A549 (cell line): ENCODE measurements at regions not wholly inside any gene's neighbourhood (a gene's known extent, or its start where the extent isn't known, plus 50 kb on each side); places are given as distances from the start of the nearest gene placed in this dataset.

Experiments
- ATAC-seq, 2 experiments: fragments of 200-7000 bp in 1 of 2; fragments of >200 bp in 1 of 2; cut with Nextera tagmentation in 1 of 2; cut with Tn5 transposase in 1 of 2; 3 replicates each; pipeline versions ENCODE4 v1.8.0 to v1.9.1; 2018 to 2020; ENCODE audit warnings: mild to moderate bottlenecking in 1 of 2, moderate library complexity in 1 of 2
- CTCF ChIA-PET: fragments of 300-600 bp; sonication (Branson Sonifier 250); formaldehyde crosslinking; extraction: SDS; loops from one replicate; lab custom pipeline; 2021; ENCODE audit warnings: antibody characterized with exemption, inconsistent platforms; lab: Yijun Ruan, JAX
- POLR2A ChIA-PET: fragments of 350-600 bp; formaldehyde crosslinking; extraction: SDS; loops from one replicate; lab custom pipeline; 2021; ENCODE audit warnings: antibody characterized with exemption, inconsistent platforms; lab: Yijun Ruan, JAX
- DNase-seq, 2 experiments: peaks; one replicate each; pipeline versions ENCODE4 v3.0.0 to v3.0.0-alpha.2; 2011 to 2016; ENCODE audit warnings: low read depth in 1 of 2, low spot score in 1 of 2
- FAIRE-seq: peaks from 2 replicates; lab custom pipeline; 2011; peaks lifted over from hg19 to GRCh38; lab: Jason Lieb, UNC
- H3K27ac ChIP-seq, 2 experiments: fragments of >200 bp; sonication (Bioruptor Twin); formaldehyde crosslinking; 3 replicates each; pipeline ENCODE4 v1.5.1; 2016 to 2017
- H3K4me1 ChIP-seq: fragments of >200 bp; sonication (Bioruptor Twin); formaldehyde crosslinking; 3 replicates; pipeline ENCODE4 v1.6.1; 2016
- H3K4me2 ChIP-seq: fragments of >200 bp; sonication (Bioruptor Twin); formaldehyde crosslinking; 3 replicates; pipeline ENCODE4 v1.6.1; 2016
- H3K4me3 ChIP-seq: fragments of >200 bp; sonication (Bioruptor Twin); formaldehyde crosslinking; 3 replicates; pipeline ENCODE4 v1.5.1; 2016
- H3K9me3 ChIP-seq: fragments of >200 bp; sonication (Bioruptor Twin); formaldehyde crosslinking; 3 replicates; pipeline ENCODE4 v1.6.1; 2016
- ATOH8 ChIP-seq: fragments of 250-450 bp; sonication (Bioruptor Pico); IDR thresholded peaks from 2 replicates; pipeline ENCODE4 v1.5.0; 2020; ENCODE audit warnings: low read depth, mild to moderate bottlenecking, moderate library complexity
- CBX2 ChIP-seq: fragments of 200-600 bp; sonication (generic); IDR thresholded peaks from 2 replicates; pipeline ENCODE4 v1.6.1; 2016; ENCODE audit warnings: low read depth, mild to moderate bottlenecking, borderline replicate concordance
- CHD4 ChIP-seq: fragments of 200-600 bp; sonication (generic); IDR thresholded peaks from 2 replicates; pipeline ENCODE4 v1.6.1; 2016; ENCODE audit warnings: antibody characterized with exemption, mild to moderate bottlenecking, borderline replicate concordance
- EHF ChIP-seq: fragments of 250-450 bp; sonication (Bioruptor Pico); IDR thresholded peaks from 2 replicates; pipeline ENCODE4 v1.5.0; 2020; ENCODE audit warnings: mild to moderate bottlenecking
- EP300 ChIP-seq, 2 experiments: fragments of >200 bp; sonication (Bioruptor Twin); formaldehyde crosslinking; IDR thresholded peaks; 2 replicates in 1 of 2; 3 replicates in 1 of 2; pipeline ENCODE4 v1.6.1; 2016 to 2017
- ESRRA ChIP-seq: fragments of 150-350 bp; IDR thresholded peaks from 2 replicates; pipeline ENCODE4 v1.6.1; 2014; ENCODE audit warnings: mild to moderate bottlenecking, low read length, borderline replicate concordance
- FOXS1 ChIP-seq: fragments of 250-450 bp; sonication (Bioruptor Pico); IDR thresholded peaks from 2 replicates; pipeline ENCODE4 v1.5.0; 2020; ENCODE audit warnings: mild to moderate bottlenecking, moderate library complexity
- GATA3 ChIP-seq: IDR thresholded peaks from 2 replicates; pipeline ENCODE4 v1.6.1; 2012; ENCODE audit warnings: borderline replicate concordance
- HEYL ChIP-seq: fragments of 250-450 bp; sonication (Bioruptor Pico); IDR thresholded peaks from 2 replicates; pipeline ENCODE4 v1.8.0; 2021; ENCODE audit warnings: mild to moderate bottlenecking, moderate library complexity
- HOXB5 ChIP-seq: fragments of 250-450 bp; sonication (Bioruptor Pico); IDR thresholded peaks from 2 replicates; pipeline ENCODE4 v1.5.0; 2020; ENCODE audit warnings: mild to moderate bottlenecking, moderate library complexity
- JUN ChIP-seq, 2 experiments: fragments of >200 bp; sonication (Bioruptor Twin); formaldehyde crosslinking; IDR thresholded peaks; 2 replicates in 1 of 2; 3 replicates in 1 of 2; pipeline ENCODE4 v1.6.1; 2016 to 2017
- KDM1A ChIP-seq: fragments of 200-600 bp; sonication (generic); IDR thresholded peaks from 2 replicates; pipeline ENCODE4 v1.6.1; 2016; ENCODE audit warnings: low read depth, mild to moderate bottlenecking
- MAFK ChIP-seq: fragments of 450-650 bp; IDR thresholded peaks from 2 replicates; pipeline ENCODE4 v1.6.1; 2014; ENCODE audit not compliant: partially characterized antibody
- MYC ChIP-seq: IDR thresholded peaks from 2 replicates; pipeline ENCODE4 v1.6.1; 2012; ENCODE audit warnings: mild to moderate bottlenecking, inconsistent platforms, low read length, improper control_type of control experiment, borderline replicate concordance
- NPAS2 ChIP-seq: fragments of 250-450 bp; sonication (Bioruptor Pico); IDR thresholded peaks from 2 replicates; pipeline ENCODE4 v1.8.0; 2022; ENCODE audit warnings: mild to moderate bottlenecking, moderate library complexity, borderline replicate concordance
- NR3C1 ChIP-seq: fragments of >200 bp; sonication (Bioruptor Twin); formaldehyde crosslinking; IDR thresholded peaks from 3 replicates; pipeline ENCODE4 v1.6.1; 2017
- POLR2A ChIP-seq: IDR thresholded peaks from 2 replicates; pipeline ENCODE4 v1.6.1; 2012; ENCODE audit warnings: mild to moderate bottlenecking, low read length
- POLR2AphosphoS2 ChIP-seq: conservative IDR thresholded peaks from 2 replicates; pipeline ENCODE4 v1.6.1; 2012; ENCODE audit warnings: low read length, improper control_type of control experiment, inconsistent platforms
- RFX5 ChIP-seq: fragments of 450-650 bp; IDR thresholded peaks from 2 replicates; pipeline ENCODE4 v1.7.1; 2014; ENCODE audit warnings: antibody characterized with exemption, mild to moderate bottlenecking, moderate library complexity
- SMC3 ChIP-seq: fragments of >200 bp; sonication (Bioruptor Twin); formaldehyde crosslinking; IDR thresholded peaks from 3 replicates; pipeline ENCODE4 v1.6.1; 2018; ENCODE audit warnings: inconsistent platforms
- TFCP2L1 ChIP-seq: fragments of 250-450 bp; sonication (Bioruptor Pico); IDR thresholded peaks from 2 replicates; pipeline ENCODE4 v1.5.0; 2021; ENCODE audit warnings: mild to moderate bottlenecking
- ZNF302 ChIP-seq: fragments of 250-450 bp; sonication (Bioruptor Pico); IDR thresholded peaks from 2 replicates; pipeline ENCODE4 v1.9.0; 2021; ENCODE audit warnings: inconsistent platforms, mild to moderate bottlenecking, moderate library complexity
- ZSCAN20 ChIP-seq: fragments of 250-450 bp; sonication (Bioruptor Pico); IDR thresholded peaks from 2 replicates; pipeline ENCODE4 v1.8.0; 2022; ENCODE audit warnings: mild to moderate bottlenecking, moderate library complexity
- WGBS: methylation state at CpG from one replicate; pipeline ENCODE4 v1.1.6; 2017; ENCODE audit errors: missing lambda C conversion rate; 5-methylcytosine and 5-hydroxymethylcytosine counted together
- TF ChIP-seq, protein P1 (sequence below): fragments of 450-650 bp; IDR thresholded peaks from 2 replicates; pipeline ENCODE4 v1.6.1; 2014; ENCODE audit warnings: antibody characterized with exemption
- TF ChIP-seq, protein P2 (sequence below): fragments of >200 bp; sonication (Bioruptor Twin); formaldehyde crosslinking; IDR thresholded peaks from 3 replicates; pipeline ENCODE4 v1.6.1; 2016
- TF ChIP-seq, protein P3 (sequence below): IDR thresholded peaks from 2 replicates; pipeline ENCODE4 v1.6.1; 2012

DNA sequence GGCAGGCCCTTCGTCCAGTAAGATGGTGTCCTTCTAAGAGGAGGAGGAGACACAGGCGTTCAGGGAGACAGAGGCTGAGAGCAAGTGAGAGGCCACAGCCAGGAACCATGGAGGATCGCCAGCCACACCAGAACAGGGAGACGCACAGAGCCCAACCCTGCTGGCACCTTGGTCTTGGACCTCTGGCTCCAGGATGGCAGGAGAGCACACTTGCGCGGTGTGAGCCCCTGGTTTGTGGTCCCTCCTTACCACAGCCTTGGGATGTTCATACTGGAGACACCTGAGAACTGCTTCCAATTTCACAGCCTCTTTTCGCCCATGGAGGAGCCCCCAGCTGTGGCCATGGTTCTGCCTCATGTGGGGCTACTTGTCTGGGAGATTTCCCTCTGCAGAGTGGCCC, 222.4 kb downstream of the DLL1 start:
- no peak for FAIRE-seq
- no peak overlapping the region for H3K4me3 ChIP-seq
- DNase-seq: no peak
- TF ChIP-seq ATOH8 (no peak), KDM1A (no peak), POLR2A (no peak), NPAS2 (CRISPR knock-in tag) (no peak), JUN (IDR thresholded peaks at IDR 0.05) (no peak), HEYL (no peak), MAFK (no peak), POLR2AphosphoS2 (no peak), TFCP2L1 (CRISPR knock-in tag) (no peak), ZNF302 (no peak), RFX5 (no peak), HOXB5 (no peak), CBX2 (no peak), EHF (no peak), ZSCAN20 (CRISPR knock-in tag) (no peak)
- no peak overlapping the region for H3K27ac ChIP-seq
- ChIA-PET POLR2A (no interaction called here), CTCF (no interaction called here)
- 24% methylated on average over 5 of the region's 7 CpGs for WGBS
- H3K9me3 ChIP-seq: no peaks in the 10 kb centered on the region
- no peak overlapping the region for H3K4me2 ChIP-seq
- no peak for ATAC-seq
- H3K4me1 ChIP-seq: no peaks in the 10 kb centered on the region

- WGBS: no CpG with 5 or more reads among the region's 12 CpGs
- TF ChIP-seq CHD4 (no peak), ESRRA (no peak)
- TF ChIP-seq, protein P1, sequence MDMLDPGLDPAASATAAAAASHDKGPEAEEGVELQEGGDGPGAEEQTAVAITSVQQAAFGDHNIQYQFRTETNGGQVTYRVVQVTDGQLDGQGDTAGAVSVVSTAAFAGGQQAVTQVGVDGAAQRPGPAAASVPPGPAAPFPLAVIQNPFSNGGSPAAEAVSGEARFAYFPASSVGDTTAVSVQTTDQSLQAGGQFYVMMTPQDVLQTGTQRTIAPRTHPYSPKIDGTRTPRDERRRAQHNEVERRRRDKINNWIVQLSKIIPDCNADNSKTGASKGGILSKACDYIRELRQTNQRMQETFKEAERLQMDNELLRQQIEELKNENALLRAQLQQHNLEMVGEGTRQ: no peak
- ATAC-seq (no peak), FAIRE-seq (no peak), DNase-seq (no peak)
- POLR2A ChIA-PET: no interaction called here
- no peak overlapping the region for H3K4me2 ChIP-seq
- H3K27ac ChIP-seq: no peak overlapping the region
- H3K9me3 ChIP-seq: no peaks in the 10 kb centered on the region
- H3K4me3 ChIP-seq: no peak overlapping the region
- CTCF ChIA-PET: no interaction called here
- no peaks in the 10 kb centered on the region for H3K4me1 ChIP-seq
These were observed 222.9 kb downstream of the DLL1 start for GRCh38 chr6:170067923-170068360.

DNA sequence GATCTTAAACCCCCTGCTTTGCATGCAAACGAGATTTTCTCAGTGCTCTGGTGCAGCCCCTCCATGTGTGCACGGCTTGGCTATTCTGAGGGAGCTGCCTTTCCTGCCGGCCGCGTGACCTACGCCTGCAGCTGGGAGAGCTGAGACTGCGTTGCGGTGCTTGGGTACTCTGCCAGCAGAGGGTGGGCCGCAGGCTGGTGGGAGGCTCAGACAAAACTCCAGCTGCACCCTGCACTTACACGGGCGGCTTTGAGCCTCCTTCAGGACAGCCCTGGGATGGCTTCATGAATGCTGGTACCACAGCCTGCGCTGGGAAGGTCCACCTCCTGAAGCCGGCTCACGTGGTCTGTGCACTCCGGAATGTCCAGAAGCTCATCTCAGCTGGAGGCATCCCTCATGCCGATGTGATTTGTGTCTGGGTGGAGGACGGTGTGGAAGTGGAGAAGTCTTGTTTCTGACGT, 223.7 kb downstream of the DLL1 start:
- H3K4me3 ChIP-seq: no peak overlapping the region
- no peak overlapping the region for H3K4me2 ChIP-seq
- TF ChIP-seq NR3C1: no peak
- TF ChIP-seq, protein P2, sequence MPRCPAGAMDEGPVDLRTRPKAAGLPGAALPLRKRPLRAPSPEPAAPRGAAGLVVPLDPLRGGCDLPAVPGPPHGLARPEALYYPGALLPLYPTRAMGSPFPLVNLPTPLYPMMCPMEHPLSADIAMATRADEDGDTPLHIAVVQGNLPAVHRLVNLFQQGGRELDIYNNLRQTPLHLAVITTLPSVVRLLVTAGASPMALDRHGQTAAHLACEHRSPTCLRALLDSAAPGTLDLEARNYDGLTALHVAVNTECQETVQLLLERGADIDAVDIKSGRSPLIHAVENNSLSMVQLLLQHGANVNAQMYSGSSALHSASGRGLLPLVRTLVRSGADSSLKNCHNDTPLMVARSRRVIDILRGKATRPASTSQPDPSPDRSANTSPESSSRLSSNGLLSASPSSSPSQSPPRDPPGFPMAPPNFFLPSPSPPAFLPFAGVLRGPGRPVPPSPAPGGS: no peak
- TF ChIP-seq ZNF302: no peak
- TF ChIP-seq GATA3: no peak
- no peak for TF ChIP-seq POLR2A
- TF ChIP-seq MYC: no peak
- TF ChIP-seq FOXS1 (CRISPR knock-in tag): no peak
- no peak for TF ChIP-seq EP300 (IDR thresholded peaks at IDR 0.05)
- no peak for TF ChIP-seq SMC3
- no peak for TF ChIP-seq ATOH8
- TF ChIP-seq, protein P3, sequence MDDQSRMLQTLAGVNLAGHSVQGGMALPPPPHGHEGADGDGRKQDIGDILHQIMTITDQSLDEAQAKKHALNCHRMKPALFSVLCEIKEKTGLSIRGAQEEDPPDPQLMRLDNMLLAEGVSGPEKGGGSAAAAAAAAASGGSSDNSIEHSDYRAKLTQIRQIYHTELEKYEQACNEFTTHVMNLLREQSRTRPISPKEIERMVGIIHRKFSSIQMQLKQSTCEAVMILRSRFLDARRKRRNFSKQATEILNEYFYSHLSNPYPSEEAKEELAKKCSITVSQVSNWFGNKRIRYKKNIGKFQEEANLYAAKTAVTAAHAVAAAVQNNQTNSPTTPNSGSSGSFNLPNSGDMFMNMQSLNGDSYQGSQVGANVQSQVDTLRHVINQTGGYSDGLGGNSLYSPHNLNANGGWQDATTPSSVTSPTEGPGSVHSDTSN: no peak
- DNase-seq (no peak), ATAC-seq (no peak), FAIRE-seq (no peak)
- H3K27ac ChIP-seq: no peak overlapping the region
- no peaks in the 10 kb centered on the region for H3K9me3 ChIP-seq
- H3K4me1 ChIP-seq: no peaks in the 10 kb centered on the region
- 20% methylated on average over 15 of the region's 18 CpGs for WGBS
- CTCF ChIA-PET: no interaction called here
- POLR2A ChIA-PET: no interaction called here
